Tibial artery (tissue), 4 donors: ENCODE measurements at regions not wholly inside any gene's neighbourhood (a gene's known extent, or its start where the extent isn't known, plus 50 kb on each side); places are given as distances from the start of the nearest gene placed in this dataset.
A peak's percentile ranks its signal among the peaks of the same experiment; 100 is the strongest.

Source experiments
- DNase-seq, 2 donors: peaks; one replicate each; pipeline ENCODE4 v3.0.0-alpha.2; 2019
- H3K27ac ChIP-seq, 2 donors: fragments of 200-600 bp; sonication (generic) in 1 of 2; 1 replicate in 1 of 2; 2 replicates in 1 of 2; pipeline ENCODE4 v1.5.1; 2018 to 2019; ENCODE audit warnings: mild to moderate bottlenecking in 1 of 2
- H3K27me3 ChIP-seq, 2 donors: fragments of 200-600 bp; sonication (generic) in 1 of 2; one replicate each; pipeline versions ENCODE4 v1.5.1 to v1.6.0; 2016 to 2019
- H3K36me3 ChIP-seq, 3 donors: fragments of 200-600 bp; sonication (generic) in 2 of 3; one replicate each; pipeline ENCODE4 v1.5.1; 2016 to 2019; ENCODE audit warnings: mild to moderate bottlenecking in 2 of 3
- H3K4me1 ChIP-seq, 4 donors: fragments of 200-600 bp; sonication (generic) in 2 of 4; 1 replicate in 3 of 4; 2 replicates in 1 of 4; pipeline ENCODE4 v1.5.1; 2016 to 2019
- H3K4me3 ChIP-seq, 2 donors: fragments of 200-600 bp; sonication (generic) in 1 of 2; 1 replicate in 1 of 2; 2 replicates in 1 of 2; pipeline ENCODE4 v1.5.1; 2018 to 2019; ENCODE audit warnings: mild to moderate bottlenecking in 2 of 2
- H3K9me3 ChIP-seq, 3 donors: fragments of 200-600 bp; sonication (generic) in 1 of 3; one replicate each; pipeline ENCODE4 v1.5.1; 2016 to 2019
- CTCF ChIP-seq, 2 experiments: fragments of 200-600 bp in 1 of 2; fragments of 450-650 bp in 1 of 2; IDR thresholded peaks; one replicate each; pipeline ENCODE4 v1.5.1; 2017 to 2019; ENCODE audit warnings: antibody characterized with exemption in 2 of 2, mild to moderate bottlenecking in 1 of 2, moderate library complexity in 1 of 2
- intact Hi-C: fragments of 100-400 bp; cut with DNase I; formaldehyde crosslinking; loops from one replicate; pipeline ENCODE4 v1.15.0; 2023; ENCODE audit warnings: low total_unique reads

DNA sequence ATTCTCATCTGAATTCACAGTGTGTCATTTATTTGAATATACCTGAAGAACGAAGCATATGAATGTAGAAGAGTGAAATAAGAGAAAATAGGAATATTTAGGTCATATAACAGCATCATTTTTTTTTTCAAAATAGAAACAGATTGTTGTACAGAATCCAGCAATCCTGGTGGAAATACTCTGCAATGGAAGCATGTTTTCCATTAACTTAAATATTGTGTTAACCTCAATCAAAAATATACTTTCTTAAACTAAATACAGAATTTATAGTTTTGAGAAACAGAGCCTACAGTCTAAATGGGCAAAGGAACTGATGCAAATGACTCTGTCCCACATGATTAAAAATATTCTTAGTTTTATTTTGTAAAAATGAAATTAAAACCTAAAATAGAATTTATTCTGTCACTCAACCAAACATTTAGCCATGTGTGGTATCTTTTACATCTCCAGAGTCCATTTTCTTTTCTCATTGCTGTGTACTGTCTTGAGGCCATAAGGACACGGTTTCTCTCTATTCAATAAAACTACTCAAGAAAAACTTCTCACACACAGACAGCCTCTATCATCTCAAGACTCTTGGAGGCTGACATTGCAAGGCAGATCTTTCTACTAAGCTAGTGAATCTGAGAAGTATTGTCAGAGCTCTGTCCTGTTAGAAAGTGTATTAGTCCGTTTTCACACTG lies 322.6 kb downstream of the LTN1 start:
- Histone ChIP-seq H3K27ac (no peak overlapping the region), H3K36me3 (no peaks in the 10 kb centered on the region), H3K27me3 (no peaks in the 10 kb centered on the region), H3K4me1 (no peaks in the 10 kb centered on the region), H3K4me3 (no peak overlapping the region), H3K9me3 (no peaks in the 10 kb centered on the region)
- intact Hi-C loops: loop anchor here (10.0 kb wide), 1 partner anchor 55 kb away; no protein-coding TSS in a partner anchor
- TF ChIP-seq CTCF (IDR thresholded peaks at IDR 0.05): no peak
- no peak for DNase-seq

- TF ChIP-seq CTCF (IDR thresholded peaks at IDR 0.05): no peak
- intact Hi-C loops: no loop called here
- Histone ChIP-seq H3K4me3 (no peak overlapping the region), H3K27ac (no peak overlapping the region), H3K36me3 (no peaks in the 10 kb centered on the region), H3K9me3 (no peaks in the 10 kb centered on the region), H3K4me1 (no peaks in the 10 kb centered on the region), H3K27me3 (no peaks in the 10 kb centered on the region)
- DNase-seq: no peak
Observed at GRCh38 chr21:28669321-28669720, 323.4 kb downstream of the LTN1 start.

GRCh38 chr21:28663754-28664153 lies 328.9 kb downstream of the LTN1 start:
- TF ChIP-seq CTCF (IDR thresholded peaks at IDR 0.05): no peak
- H3K4me3 ChIP-seq: no peak overlapping the region
- no peak for DNase-seq
- intact Hi-C loops: no loop called here
- no peak overlapping the region for H3K27ac ChIP-seq
- H3K9me3 ChIP-seq: no peaks in the 10 kb centered on the region
- H3K27me3 ChIP-seq: no peaks in the 10 kb centered on the region
- peaks cover 0 to 12% (median 0%) of the 10 kb centered on the region in 4 donors for H3K4me1 ChIP-seq
- no peaks in the 10 kb centered on the region for H3K36me3 ChIP-seq

GRCh38 chr21:28663111-28663693 lies 329.5 kb downstream of the LTN1 start:
- H3K4me1 ChIP-seq: peaks cover 0 to 12% (median 0%) of the 10 kb centered on the region in 4 donors
- no peaks in the 10 kb centered on the region for H3K9me3 ChIP-seq
- peak in 1 of 2 experiments; percentile 16 for TF ChIP-seq CTCF (IDR thresholded peaks at IDR 0.05)
- H3K36me3 ChIP-seq: no peaks in the 10 kb centered on the region
- H3K27ac ChIP-seq: peak overlapping the region in 1 of 2 donors; percentile 35
- peak; percentile 67 to 76 for DNase-seq
- no peaks in the 10 kb centered on the region for H3K27me3 ChIP-seq
- intact Hi-C loops: no loop called here
- no peak overlapping the region for H3K4me3 ChIP-seq

DNA sequence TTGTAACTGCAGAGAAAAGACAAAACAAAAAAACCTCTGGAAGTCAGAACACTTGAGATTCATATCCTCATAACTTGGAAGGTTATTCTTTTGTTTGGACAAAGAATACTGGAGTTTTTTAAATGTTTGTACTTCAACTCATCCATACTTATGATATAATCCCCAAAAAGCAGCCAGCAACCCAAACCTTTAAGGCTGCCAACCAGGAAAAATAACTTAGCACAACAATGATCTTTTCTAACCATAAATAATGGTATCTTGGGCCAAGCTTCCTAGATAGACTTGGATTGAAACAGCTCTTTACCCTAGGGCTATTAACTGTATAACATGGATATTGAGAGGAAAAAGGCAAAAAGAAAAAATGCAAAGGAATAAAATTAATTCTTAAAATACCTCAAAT lies 335.1 kb downstream of the LTN1 start:
- no peaks in the 10 kb centered on the region for H3K36me3 ChIP-seq
- H3K4me1 ChIP-seq: peaks cover 0 to 13% (median 0%) of the 10 kb centered on the region in 4 donors
- no peak overlapping the region for H3K27ac ChIP-seq
- DNase-seq: no peak
- no peaks in the 10 kb centered on the region for H3K27me3 ChIP-seq
- no peak for TF ChIP-seq CTCF (IDR thresholded peaks at IDR 0.05)
- H3K9me3 ChIP-seq: no peaks in the 10 kb centered on the region
- H3K4me3 ChIP-seq: no peak overlapping the region
- intact Hi-C loops: no loop called here
